ENCODE measurements at regions not wholly inside any gene's neighbourhood (a gene's known extent, or its start where the extent isn't known, plus 50 kb on each side); places are given as distances from the start of the nearest gene placed in this dataset.

DNA sequence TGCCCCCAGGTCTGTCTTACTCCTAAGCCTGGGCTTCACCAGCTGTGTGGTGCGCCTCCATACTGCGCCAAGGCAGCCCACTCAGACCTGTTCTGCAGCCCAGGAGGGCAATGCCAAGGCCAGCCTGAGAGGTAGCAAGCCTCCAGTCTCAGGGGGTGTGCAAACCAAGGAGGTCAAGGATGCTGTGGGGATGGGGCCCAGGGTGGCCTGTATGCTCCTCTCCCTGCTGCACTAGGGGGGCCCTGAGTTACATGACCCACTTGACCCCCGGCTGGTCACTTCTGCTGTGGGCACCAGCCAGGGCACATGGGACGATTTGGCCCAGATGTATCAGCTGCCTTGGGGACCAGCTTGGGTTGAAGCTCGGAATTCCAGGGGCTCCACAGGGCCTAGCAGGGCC, 70.0 kb upstream of the SLC6A6 start:
- TF ChIP-seq, protein P1, sequence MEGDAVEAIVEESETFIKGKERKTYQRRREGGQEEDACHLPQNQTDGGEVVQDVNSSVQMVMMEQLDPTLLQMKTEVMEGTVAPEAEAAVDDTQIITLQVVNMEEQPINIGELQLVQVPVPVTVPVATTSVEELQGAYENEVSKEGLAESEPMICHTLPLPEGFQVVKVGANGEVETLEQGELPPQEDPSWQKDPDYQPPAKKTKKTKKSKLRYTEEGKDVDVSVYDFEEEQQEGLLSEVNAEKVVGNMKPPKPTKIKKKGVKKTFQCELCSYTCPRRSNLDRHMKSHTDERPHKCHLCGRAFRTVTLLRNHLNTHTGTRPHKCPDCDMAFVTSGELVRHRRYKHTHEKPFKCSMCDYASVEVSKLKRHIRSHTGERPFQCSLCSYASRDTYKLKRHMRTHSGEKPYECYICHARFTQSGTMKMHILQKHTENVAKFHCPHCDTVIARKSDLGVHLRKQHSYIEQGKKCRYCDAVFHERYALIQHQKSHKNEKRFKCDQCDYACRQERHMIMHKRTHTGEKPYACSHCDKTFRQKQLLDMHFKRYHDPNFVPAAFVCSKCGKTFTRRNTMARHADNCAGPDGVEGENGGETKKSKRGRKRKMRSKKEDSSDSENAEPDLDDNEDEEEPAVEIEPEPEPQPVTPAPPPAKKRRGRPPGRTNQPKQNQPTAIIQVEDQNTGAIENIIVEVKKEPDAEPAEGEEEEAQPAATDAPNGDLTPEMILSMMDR (IDR thresholded peaks at IDR 0.05), result no peak
- TF ChIP-seq POLR2AphosphoS5 (IDR thresholded peaks at IDR 0.05) (no peak), POLR2A (IDR thresholded peaks at IDR 0.05) (no peak), EP300 (IDR thresholded peaks at IDR 0.05; ENCODE audit: low read depth) (no peak)
